Trophoblast cell (in vitro differentiated cells and primary cell): ENCODE measurements at regions not wholly inside any gene's neighbourhood (a gene's known extent, or its start where the extent isn't known, plus 50 kb on each side); places are given as distances from the start of the nearest gene placed in this dataset.

Experiments
- DNase-seq, 2 donors: peaks; one replicate each; pipeline ENCODE4 v3.0.0-alpha.2; 2016
- H2AFZ ChIP-seq: 2 replicates; pipeline ENCODE4 v1.6.1; 2013; ENCODE audit warnings: low read length, moderate library complexity, mild to moderate bottlenecking; ENCODE audit not compliant: insufficient read depth, poor library complexity
- H2AK5ac ChIP-seq: 2 replicates; pipeline ENCODE4 v1.6.1; 2013; ENCODE audit warnings: mild to moderate bottlenecking, low read length
- H2BK120ac ChIP-seq: 2 replicates; pipeline ENCODE4 v1.6.1; 2013; ENCODE audit warnings: low read length, mild to moderate bottlenecking, moderate library complexity; ENCODE audit not compliant: insufficient read depth, poor library complexity
- H2BK12ac ChIP-seq: 2 replicates; pipeline ENCODE4 v1.6.1; 2013; ENCODE audit warnings: mild to moderate bottlenecking, low read length, moderate library complexity
- H2BK5ac ChIP-seq: 2 replicates; pipeline ENCODE4 v1.6.1; 2013; ENCODE audit warnings: low read length, low read depth, moderate library complexity, mild to moderate bottlenecking; ENCODE audit not compliant: poor library complexity
- H3K14ac ChIP-seq: 2 replicates; pipeline ENCODE4 v1.6.1; 2013; ENCODE audit warnings: mild to moderate bottlenecking, low read length
- H3K18ac ChIP-seq: 2 replicates; pipeline ENCODE4 v1.6.1; 2013; ENCODE audit warnings: mild to moderate bottlenecking, low read length
- H3K23ac ChIP-seq: 2 replicates; pipeline ENCODE4 v1.6.1; 2013; ENCODE audit warnings: low read length
- H3K27ac ChIP-seq: 2 replicates; pipeline ENCODE4 v1.5.1; 2013; ENCODE audit warnings: low read depth, mild to moderate bottlenecking, inconsistent platforms, low read length, moderate library complexity
- H3K27me3 ChIP-seq: 2 replicates; pipeline ENCODE4 v1.6.1; 2013; ENCODE audit warnings: inconsistent platforms, mild to moderate bottlenecking, low read length, moderate library complexity; ENCODE audit not compliant: insufficient read depth
- H3K36me3 ChIP-seq, 2 experiments: 1 replicate in 1 of 2; 2 replicates in 1 of 2; pipeline ENCODE4 v1.6.1; 2013; ENCODE audit warnings: low read length in 2 of 2, mild to moderate bottlenecking in 2 of 2, moderate library complexity in 1 of 2; ENCODE audit not compliant: insufficient read depth in 2 of 2, control insufficient read depth in 1 of 2
- H3K4ac ChIP-seq: 2 replicates; pipeline ENCODE4 v1.6.1; 2013; ENCODE audit warnings: low read depth, mild to moderate bottlenecking, low read length, moderate library complexity
- H3K4me1 ChIP-seq, 2 experiments: 1 replicate in 1 of 2; 2 replicates in 1 of 2; pipeline ENCODE4 v1.6.1; 2013; ENCODE audit warnings: low read length in 2 of 2, mild to moderate bottlenecking in 2 of 2, moderate library complexity in 1 of 2; ENCODE audit not compliant: insufficient read depth in 2 of 2, control insufficient read depth in 1 of 2
- H3K4me2 ChIP-seq: 2 replicates; pipeline ENCODE4 v1.6.1; 2013; ENCODE audit warnings: inconsistent platforms, mild to moderate bottlenecking, low read length, moderate library complexity
- H3K4me3 ChIP-seq: 2 replicates; pipeline ENCODE4 v1.5.1; 2013; ENCODE audit warnings: mild to moderate bottlenecking, low read depth, low read length, inconsistent platforms
- H3K79me1 ChIP-seq: one replicate; pipeline ENCODE4 v1.6.1; 2013; ENCODE audit warnings: low read length
- H3K79me2 ChIP-seq: 2 replicates; pipeline ENCODE4 v1.6.1; 2013; ENCODE audit warnings: low read length, mild to moderate bottlenecking; ENCODE audit not compliant: control insufficient read depth, insufficient read depth, poor library complexity
- H3K9ac ChIP-seq: 2 replicates; pipeline ENCODE4 v1.6.1; 2013; ENCODE audit warnings: mild to moderate bottlenecking, low read length
- H3K9me3 ChIP-seq: 2 replicates; pipeline ENCODE4 v1.6.1; 2013; ENCODE audit warnings: low read depth, mild to moderate bottlenecking, control low read depth, inconsistent platforms, low read length; ENCODE audit not compliant: insufficient read depth
- H4K12ac ChIP-seq: 2 replicates; pipeline ENCODE4 v1.6.1; 2013; ENCODE audit warnings: low read depth, mild to moderate bottlenecking, low read length, moderate library complexity
- H4K8ac ChIP-seq: 2 replicates; pipeline ENCODE4 v1.6.1; 2013; ENCODE audit warnings: low read depth, mild to moderate bottlenecking, low read length, moderate library complexity
- H4K91ac ChIP-seq: one replicate; pipeline ENCODE4 v1.6.1; 2013; ENCODE audit warnings: low read depth, mild to moderate bottlenecking, low read length, moderate library complexity
- WGBS: extraction: QIAGEN DNeasy Blood & Tissue Kit; methylation state at CpG from one replicate; pipeline ENCODE4 v1.1.7; 2013; ENCODE audit warnings: missing lambda C conversion rate; ENCODE audit not compliant: insufficient read length, insufficient coverage; ENCODE audit errors: extremely low coverage; 5-methylcytosine and 5-hydroxymethylcytosine counted together

- H3K27me3 ChIP-seq, result no peaks in the 10 kb centered on the region
- H4K8ac ChIP-seq, result no peak overlapping the region
- DNase-seq, result no peak
- no peak overlapping the region for H3K23ac ChIP-seq
- no peak overlapping the region for H3K18ac ChIP-seq
- H2BK120ac ChIP-seq, result no peak overlapping the region
- H3K4me2 ChIP-seq, result no peak overlapping the region
- H3K27ac ChIP-seq, result no peak overlapping the region
- no peaks in the 10 kb centered on the region for H3K79me2 ChIP-seq
- no peak overlapping the region for H2BK12ac ChIP-seq
- peaks cover 1% of the 10 kb centered on the region for H3K79me1 ChIP-seq
- no peak overlapping the region for H4K91ac ChIP-seq
- peaks cover 2% of the 10 kb centered on the region for H3K9me3 ChIP-seq
- no peak overlapping the region for H3K9ac ChIP-seq
- no peaks in the 10 kb centered on the region for H3K36me3 ChIP-seq
- no peak overlapping the region for H3K14ac ChIP-seq
- WGBS, result no CpG with 5 or more reads among the region's 5 CpGs
- no peak overlapping the region for H2AFZ ChIP-seq
- no peak overlapping the region for H2AK5ac ChIP-seq
- H3K4ac ChIP-seq, result no peak overlapping the region
- no peak overlapping the region for H3K4me3 ChIP-seq
- no peaks in the 10 kb centered on the region for H3K4me1 ChIP-seq
- H4K12ac ChIP-seq, result no peak overlapping the region
- no peak overlapping the region for H2BK5ac ChIP-seq
Measured at GRCh38 chr5:39505791-39506190, 81.0 kb upstream of the DAB2 start.

- DNase-seq, result no peak
- no peak overlapping the region for H4K8ac ChIP-seq
Measured at GRCh38 chr5:39505363-39505762, 80.6 kb upstream of the DAB2 start.

GRCh38 chr5:39503155-39503554, 78.4 kb upstream of the DAB2 start:
- Histone ChIP-seq H4K91ac (no peak overlapping the region), H3K18ac (no peak overlapping the region), H3K4me2 (no peak overlapping the region), H3K27ac (no peak overlapping the region), H3K4ac (no peak overlapping the region), H3K4me3 (no peak overlapping the region), H3K14ac (no peak overlapping the region), H3K4me1 (no peaks in the 10 kb centered on the region), H3K79me2 (no peaks in the 10 kb centered on the region), H2AFZ (no peak overlapping the region), H4K8ac (no peak overlapping the region), H2BK5ac (no peak overlapping the region), H2BK120ac (no peak overlapping the region), H2AK5ac (no peak overlapping the region), H3K9ac (no peak overlapping the region), H3K9me3 (peaks cover 2% of the 10 kb centered on the region), H4K12ac (no peak overlapping the region), H3K79me1 (peaks cover 1% of the 10 kb centered on the region), H3K36me3 (no peaks in the 10 kb centered on the region), H3K23ac (no peak overlapping the region), H3K27me3 (no peaks in the 10 kb centered on the region), H2BK12ac (no peak overlapping the region)
- WGBS, result no CpG with 5 or more reads among the region's 1 CpG
- DNase-seq, result no peak

More at GRCh38 chr5:39505363-39505762, 80.6 kb upstream of the DAB2 start:
- no peak overlapping the region for H2BK120ac ChIP-seq
- no peak overlapping the region for H3K9ac ChIP-seq
- H3K4ac ChIP-seq, result no peak overlapping the region
- H3K27ac ChIP-seq, result no peak overlapping the region
- H3K14ac ChIP-seq, result no peak overlapping the region
- H2AK5ac ChIP-seq, result no peak overlapping the region
- H3K79me1 ChIP-seq, result peaks cover 1% of the 10 kb centered on the region
- no peak overlapping the region for H4K12ac ChIP-seq
- no peaks in the 10 kb centered on the region for H3K27me3 ChIP-seq
- no peak overlapping the region for H2AFZ ChIP-seq
- no peaks in the 10 kb centered on the region for H3K36me3 ChIP-seq
- H4K91ac ChIP-seq, result no peak overlapping the region
- no peak overlapping the region for H2BK5ac ChIP-seq
- H3K18ac ChIP-seq, result no peak overlapping the region
- H2BK12ac ChIP-seq, result no peak overlapping the region
- H3K4me3 ChIP-seq, result no peak overlapping the region
- peaks cover 2% of the 10 kb centered on the region for H3K9me3 ChIP-seq
- H3K4me2 ChIP-seq, result no peak overlapping the region
- H3K4me1 ChIP-seq, result no peaks in the 10 kb centered on the region
- H3K79me2 ChIP-seq, result no peaks in the 10 kb centered on the region
- H3K23ac ChIP-seq, result no peak overlapping the region

GRCh38 chr5:39502704-39503103, 77.9 kb upstream of the DAB2 start:
- Histone ChIP-seq H2BK5ac (no peak overlapping the region), H2BK12ac (no peak overlapping the region), H2BK120ac (no peak overlapping the region), H3K79me1 (peaks cover 1% of the 10 kb centered on the region), H3K4me1 (no peaks in the 10 kb centered on the region), H3K79me2 (no peaks in the 10 kb centered on the region), H3K27me3 (no peaks in the 10 kb centered on the region), H3K23ac (no peak overlapping the region), H2AFZ (no peak overlapping the region), H3K4ac (no peak overlapping the region), H3K9ac (no peak overlapping the region), H4K91ac (no peak overlapping the region), H4K8ac (no peak overlapping the region), H3K36me3 (no peaks in the 10 kb centered on the region), H3K18ac (no peak overlapping the region), H3K14ac (no peak overlapping the region), H3K9me3 (peaks cover 2% of the 10 kb centered on the region), H3K4me2 (no peak overlapping the region), H3K27ac (no peak overlapping the region), H4K12ac (no peak overlapping the region), H3K4me3 (no peak overlapping the region), H2AK5ac (no peak overlapping the region)
- WGBS, result no CpG with 5 or more reads among the region's 6 CpGs
- DNase-seq, result no peak
